GM23338 (cell line): ENCODE measurements at regions not wholly inside any gene's neighbourhood (a gene's known extent, or its start where the extent isn't known, plus 50 kb on each side); places are given as distances from the start of the nearest gene placed in this dataset.

ENCODE experiments used
- CTCF ChIP-seq, 2 experiments: fragments of 200-600 bp in 1 of 2; sonication (generic) in 1 of 2; conservative IDR thresholded peaks; 2 replicates each; pipeline versions ENCODE4 v1.5.1 to v1.6.1; 2016 to 2017; ENCODE audit warnings: antibody characterized with exemption in 2 of 2, low read depth in 2 of 2, mild to moderate bottlenecking in 2 of 2, moderate library complexity in 1 of 2
- REST ChIP-seq: IDR thresholded peaks from one replicate; pipeline ENCODE4 v1.6.1; 2018; ENCODE audit warnings: antibody characterized with exemption; ENCODE audit not compliant: unreplicated experiment

- TF ChIP-seq CTCF (conservative IDR thresholded peaks at IDR 0.05; ENCODE audit: low read depth in 2 of 2), result no peak
- no peak for TF ChIP-seq REST
Measured at GRCh38 chr3:8136553-8136952, 365.1 kb upstream of the LMCD1 start.
